Lower lobe of right lung (tissue), 2 donors: ENCODE measurements at regions not wholly inside any gene's neighbourhood (a gene's known extent, or its start where the extent isn't known, plus 50 kb on each side); places are given as distances from the start of the nearest gene placed in this dataset.

Source experiments
- ATAC-seq, 2 donors: fragments of 200-7000 bp; cut with Tn5 transposase; one replicate each; pipeline ENCODE4 v1.9.1; 2020 to 2022; ENCODE audit warnings: mild to moderate bottlenecking in 2 of 2, moderate library complexity in 2 of 2
- DNase-seq: peaks from one replicate; pipeline ENCODE4 v3.0.0-alpha.2; 2020
- H3K27ac ChIP-seq: fragments of 200-600 bp; one replicate; pipeline ENCODE4 v1.8.0; 2022
- H3K27me3 ChIP-seq: fragments of 200-600 bp; one replicate; pipeline ENCODE4 v1.8.0; 2022; ENCODE audit warnings: low read depth
- H3K36me3 ChIP-seq: fragments of 200-600 bp; one replicate; pipeline ENCODE4 v1.8.0; 2022; ENCODE audit warnings: mild to moderate bottlenecking
- H3K4me1 ChIP-seq: fragments of 200-600 bp; one replicate; pipeline ENCODE4 v1.8.0; 2022
- H3K4me3 ChIP-seq: fragments of 200-600 bp; one replicate; pipeline ENCODE4 v1.8.0; 2022; ENCODE audit warnings: mild to moderate bottlenecking
- H3K9me3 ChIP-seq: fragments of 200-600 bp; one replicate; pipeline ENCODE4 v1.8.0; 2022
- intact Hi-C: fragments of 100-400 bp; cut with DNase I; formaldehyde crosslinking; loops from one replicate; pipeline ENCODE4 v1.11.0; 2022
- TF ChIP-seq, protein P1 (sequence below): fragments of 200-600 bp; IDR thresholded peaks from one replicate; pipeline ENCODE4 v1.8.0; 2022; ENCODE audit warnings: antibody characterized with exemption, mild to moderate bottlenecking
- donor health status: DM: no; HTN: yes; CAD: no; lungs with severe emphysema.

DNA sequence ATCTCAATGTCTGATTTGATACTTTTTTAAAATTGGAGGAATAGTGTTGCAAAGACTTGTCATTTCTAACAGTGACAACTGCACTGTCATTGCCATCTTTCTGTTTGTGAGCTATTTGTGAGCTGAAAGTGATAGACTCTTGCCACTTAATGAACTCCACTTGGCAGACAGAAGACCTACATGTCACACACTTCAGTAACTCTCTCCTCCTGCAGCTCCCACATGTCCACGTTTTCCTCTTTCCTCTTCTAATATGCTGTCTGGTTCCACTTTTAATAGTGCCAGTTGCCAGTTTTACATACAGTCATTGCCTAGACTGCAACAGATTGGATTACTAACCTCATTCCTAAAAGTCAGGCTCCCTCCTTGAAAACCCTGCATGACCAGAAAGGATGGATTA is 121.5 kb downstream of the CAPZA3 start:
- ATAC-seq (no peak), DNase-seq (no peak)
- Histone ChIP-seq H3K9me3 (no peaks in the 10 kb centered on the region), H3K36me3 (no peaks in the 10 kb centered on the region), H3K27ac (no peak overlapping the region), H3K4me1 (no peaks in the 10 kb centered on the region), H3K27me3 (no peaks in the 10 kb centered on the region), H3K4me3 (no peak overlapping the region)
- TF ChIP-seq, protein P1, sequence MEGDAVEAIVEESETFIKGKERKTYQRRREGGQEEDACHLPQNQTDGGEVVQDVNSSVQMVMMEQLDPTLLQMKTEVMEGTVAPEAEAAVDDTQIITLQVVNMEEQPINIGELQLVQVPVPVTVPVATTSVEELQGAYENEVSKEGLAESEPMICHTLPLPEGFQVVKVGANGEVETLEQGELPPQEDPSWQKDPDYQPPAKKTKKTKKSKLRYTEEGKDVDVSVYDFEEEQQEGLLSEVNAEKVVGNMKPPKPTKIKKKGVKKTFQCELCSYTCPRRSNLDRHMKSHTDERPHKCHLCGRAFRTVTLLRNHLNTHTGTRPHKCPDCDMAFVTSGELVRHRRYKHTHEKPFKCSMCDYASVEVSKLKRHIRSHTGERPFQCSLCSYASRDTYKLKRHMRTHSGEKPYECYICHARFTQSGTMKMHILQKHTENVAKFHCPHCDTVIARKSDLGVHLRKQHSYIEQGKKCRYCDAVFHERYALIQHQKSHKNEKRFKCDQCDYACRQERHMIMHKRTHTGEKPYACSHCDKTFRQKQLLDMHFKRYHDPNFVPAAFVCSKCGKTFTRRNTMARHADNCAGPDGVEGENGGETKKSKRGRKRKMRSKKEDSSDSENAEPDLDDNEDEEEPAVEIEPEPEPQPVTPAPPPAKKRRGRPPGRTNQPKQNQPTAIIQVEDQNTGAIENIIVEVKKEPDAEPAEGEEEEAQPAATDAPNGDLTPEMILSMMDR, result no peak
- intact Hi-C loops, result no loop called here

DNA sequence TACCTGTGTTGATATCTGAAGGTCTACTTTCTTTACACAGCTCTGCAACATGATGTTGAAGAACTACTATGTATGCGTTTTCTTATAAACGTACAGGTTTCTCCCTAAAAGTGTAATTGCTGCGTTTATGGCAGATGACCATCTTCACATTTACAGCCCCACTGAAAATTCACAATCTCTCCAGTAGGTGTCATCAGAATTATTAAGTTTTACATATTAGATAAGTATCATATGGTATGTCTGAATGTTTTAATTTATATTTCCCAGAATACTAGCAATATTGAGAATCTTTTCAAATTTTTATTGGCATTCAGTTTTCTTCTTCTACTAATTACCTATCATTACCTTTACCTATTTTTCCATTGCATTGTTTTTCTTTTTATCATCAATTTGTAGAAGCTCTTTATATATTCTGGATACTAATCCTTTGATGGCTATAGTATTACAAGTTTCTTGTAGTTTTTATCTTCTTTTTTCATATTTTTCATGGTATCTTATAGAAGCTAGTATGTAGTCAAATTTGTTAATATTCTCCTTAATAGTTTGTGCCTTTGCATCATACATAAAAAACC is 123.5 kb downstream of the CAPZA3 start:
- no peak for DNase-seq
- H3K27ac ChIP-seq, result no peak overlapping the region
- no peak overlapping the region for H3K4me3 ChIP-seq
- no peak for ATAC-seq
- no peaks in the 10 kb centered on the region for H3K27me3 ChIP-seq
- intact Hi-C loops, result no loop called here
- no peaks in the 10 kb centered on the region for H3K4me1 ChIP-seq
- H3K36me3 ChIP-seq, result no peaks in the 10 kb centered on the region
- no peaks in the 10 kb centered on the region for H3K9me3 ChIP-seq
- TF ChIP-seq, protein P1, result peak; percentile 60

DNA sequence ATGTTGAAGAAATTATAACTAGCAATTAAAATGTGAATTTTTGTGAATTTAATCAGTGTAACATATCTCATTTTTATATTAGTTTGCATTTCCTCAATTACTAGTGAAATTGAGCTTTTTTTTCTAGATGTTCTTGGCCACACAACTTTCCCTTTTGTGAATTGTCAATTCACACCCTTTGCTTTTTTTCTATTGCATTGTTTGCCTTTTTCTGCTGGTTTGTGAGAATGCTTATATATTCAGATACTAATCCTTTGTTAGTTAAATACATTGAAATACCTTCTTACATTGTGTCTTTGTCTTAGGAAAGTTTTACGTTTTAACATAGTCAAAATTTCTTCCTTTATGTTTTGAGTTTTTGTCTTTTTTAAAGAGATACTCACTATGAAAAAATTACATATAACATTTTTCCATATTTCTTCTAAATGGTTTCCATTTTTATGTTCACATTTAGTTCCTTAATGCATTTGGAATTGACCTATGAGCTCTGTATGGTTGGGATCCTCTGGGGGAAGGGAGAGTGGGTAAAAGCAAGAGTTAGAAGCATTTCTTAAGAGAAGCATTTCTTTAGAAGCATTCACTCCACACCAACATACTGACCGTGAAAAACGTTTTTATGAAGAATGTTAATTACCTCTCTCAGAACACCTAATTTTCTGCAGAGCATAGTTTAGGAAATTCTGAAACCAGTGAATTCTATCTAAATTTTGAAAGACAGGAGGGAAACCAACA is 126.0 kb downstream of the CAPZA3 start:
- H3K4me3 ChIP-seq, result no peak overlapping the region
- DNase-seq (no peak), ATAC-seq (no peak)
- no peak overlapping the region for H3K27ac ChIP-seq
- intact Hi-C loops, result no loop called here
- no peaks in the 10 kb centered on the region for H3K27me3 ChIP-seq
- TF ChIP-seq, protein P1, result no peak
- H3K4me1 ChIP-seq, result no peaks in the 10 kb centered on the region
- H3K36me3 ChIP-seq, result no peaks in the 10 kb centered on the region
- no peaks in the 10 kb centered on the region for H3K9me3 ChIP-seq

DNA sequence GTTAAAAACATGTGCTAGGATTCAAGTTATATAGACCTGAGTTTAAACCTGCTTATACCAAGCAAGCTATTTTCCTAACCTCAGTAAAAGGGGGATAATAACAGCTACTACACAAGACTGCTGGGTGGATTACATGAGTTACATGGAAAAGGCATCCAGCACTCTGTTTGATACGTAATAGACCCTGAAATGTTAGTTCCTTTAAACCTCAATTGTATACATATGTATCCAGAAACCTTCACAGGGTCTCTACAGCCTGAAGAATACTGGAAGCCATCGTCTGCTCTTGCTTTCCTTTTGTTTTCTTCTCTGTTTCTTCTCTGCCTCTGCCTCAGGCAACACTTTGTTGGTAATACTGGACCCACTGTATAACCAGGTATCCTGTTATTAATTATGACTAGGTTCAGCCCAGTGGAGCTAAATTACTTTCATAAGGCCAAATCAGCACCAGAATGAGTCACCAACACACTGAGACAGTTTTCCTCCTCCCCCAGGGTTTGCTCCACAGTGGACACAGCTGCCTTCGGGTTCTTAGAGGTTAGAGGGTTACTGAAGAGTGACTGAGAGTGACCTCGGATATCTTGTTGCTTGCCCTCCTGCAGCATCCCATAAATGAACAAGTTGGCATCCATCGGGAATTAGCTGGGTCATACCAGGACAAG is 127.1 kb downstream of the CAPZA3 start:
- DNase-seq (no peak), ATAC-seq (no peak)
- H3K4me1 ChIP-seq, result no peaks in the 10 kb centered on the region
- no peak overlapping the region for H3K4me3 ChIP-seq
- no peaks in the 10 kb centered on the region for H3K27me3 ChIP-seq
- H3K9me3 ChIP-seq, result no peaks in the 10 kb centered on the region
- H3K36me3 ChIP-seq, result no peaks in the 10 kb centered on the region
- H3K27ac ChIP-seq, result no peak overlapping the region
- intact Hi-C loops, result no loop called here
- TF ChIP-seq, protein P1, result no peak

DNA sequence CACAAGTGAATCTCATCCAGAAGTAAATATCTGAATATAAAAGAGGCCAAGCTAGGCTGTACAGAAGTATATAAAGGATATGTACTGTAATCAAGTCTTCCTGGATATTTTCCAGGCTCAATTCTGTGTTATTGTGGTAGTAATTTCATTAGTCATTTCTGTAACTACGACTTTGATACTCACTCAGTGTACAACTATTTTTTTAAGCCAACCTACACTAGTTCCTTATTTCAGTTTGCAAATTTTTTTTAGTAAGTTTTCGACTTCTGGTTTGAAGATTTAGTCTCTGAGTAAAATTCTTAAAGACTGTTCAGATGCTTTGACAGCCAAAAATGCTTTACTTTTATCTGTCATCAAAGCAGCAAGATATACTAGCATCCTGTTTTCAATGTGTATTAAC is 130.8 kb downstream of the CAPZA3 start:
- DNase-seq (no peak), ATAC-seq (no peak)
- TF ChIP-seq, protein P1, result no peak
- no peak overlapping the region for H3K4me3 ChIP-seq
- no peaks in the 10 kb centered on the region for H3K4me1 ChIP-seq
- H3K27me3 ChIP-seq, result no peaks in the 10 kb centered on the region
- H3K36me3 ChIP-seq, result no peaks in the 10 kb centered on the region
- no peak overlapping the region for H3K27ac ChIP-seq
- intact Hi-C loops, result no loop called here
- H3K9me3 ChIP-seq, result no peaks in the 10 kb centered on the region
